Kidney epithelial cell (primary cell): ENCODE measurements at regions not wholly inside any gene's neighbourhood (a gene's known extent, or its start where the extent isn't known, plus 50 kb on each side); places are given as distances from the start of the nearest gene placed in this dataset.

Experiments used
- DNase-seq: peaks from one replicate; pipeline ENCODE4 v3.0.0-alpha.2; 2010; ENCODE audit warnings: low read depth
- H3K27me3 ChIP-seq: 2 replicates; pipeline ENCODE4 v1.6.0; 2011; ENCODE audit warnings: low read length; ENCODE audit not compliant: control insufficient read depth, insufficient read depth
- H3K36me3 ChIP-seq: 2 replicates; pipeline ENCODE4 v1.5.1; 2011; ENCODE audit warnings: low read length; ENCODE audit not compliant: control insufficient read depth, insufficient read depth
- H3K4me3 ChIP-seq: 2 replicates; pipeline ENCODE4 v1.5.1; 2011; ENCODE audit warnings: low read depth, mild to moderate bottlenecking, control low read depth, low read length
- CTCF ChIP-seq: IDR thresholded peaks from 2 replicates; pipeline ENCODE4 v1.5.1; 2011; ENCODE audit warnings: mild to moderate bottlenecking, moderate library complexity, low read length, control low read depth, inconsistent platforms; ENCODE audit not compliant: insufficient read depth, poor library complexity, severe bottlenecking

GRCh38 chr2:177334940-177335543 lies 57.5 kb upstream of the AGPS start:
- DNase-seq = no peak
- peak; percentile 81 for TF ChIP-seq CTCF
- no peaks in the 10 kb centered on the region for H3K27me3 ChIP-seq

GRCh38 chr2:177335917-177336450 lies 56.6 kb upstream of the AGPS start:
- no peak for TF ChIP-seq CTCF
- H3K27me3 ChIP-seq = no peaks in the 10 kb centered on the region
- no peak overlapping the region for H3K4me3 ChIP-seq
- H3K36me3 ChIP-seq = no peaks in the 10 kb centered on the region
- DNase-seq = no peak

More at GRCh38 chr2:177334940-177335543, 57.5 kb upstream of the AGPS start:
- no peaks in the 10 kb centered on the region for H3K36me3 ChIP-seq
- H3K4me3 ChIP-seq = no peak overlapping the region

DNA sequence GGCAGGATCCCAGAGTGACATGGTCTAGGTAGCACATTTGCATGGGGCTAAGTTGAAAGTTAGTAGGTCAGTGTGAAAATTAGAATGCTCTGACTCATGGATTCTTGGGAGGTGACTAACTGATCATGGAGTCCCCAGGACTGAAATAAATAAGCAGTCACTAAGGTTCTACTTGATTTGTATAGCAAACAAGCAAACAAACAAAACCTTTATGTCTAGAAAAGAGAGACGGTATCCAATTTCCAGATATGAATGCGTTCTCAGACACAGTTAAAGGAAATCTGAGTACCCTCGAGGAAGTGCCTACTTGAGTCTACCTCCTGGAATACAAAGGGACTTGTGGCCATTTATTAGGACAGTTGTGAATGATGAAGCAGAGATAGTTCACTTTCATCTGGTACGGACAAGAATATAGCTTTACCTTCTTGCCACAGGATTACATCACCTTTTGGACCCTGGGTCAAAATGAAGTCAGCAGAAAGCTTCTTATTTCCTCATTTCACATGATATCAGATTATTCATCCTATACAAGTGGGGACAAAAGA lies 54.3 kb upstream of the AGPS start:
- Histone ChIP-seq H3K4me3 (no peak overlapping the region), H3K27me3 (no peaks in the 10 kb centered on the region), H3K36me3 (no peaks in the 10 kb centered on the region)
- no peak for TF ChIP-seq CTCF
- peak; percentile 73 for DNase-seq

GRCh38 chr2:177340158-177340557 lies 52.4 kb upstream of the AGPS start:
- no peaks in the 10 kb centered on the region for H3K27me3 ChIP-seq
- no peak for TF ChIP-seq CTCF
- no peak for DNase-seq
- H3K36me3 ChIP-seq = no peaks in the 10 kb centered on the region
- no peak overlapping the region for H3K4me3 ChIP-seq

DNA sequence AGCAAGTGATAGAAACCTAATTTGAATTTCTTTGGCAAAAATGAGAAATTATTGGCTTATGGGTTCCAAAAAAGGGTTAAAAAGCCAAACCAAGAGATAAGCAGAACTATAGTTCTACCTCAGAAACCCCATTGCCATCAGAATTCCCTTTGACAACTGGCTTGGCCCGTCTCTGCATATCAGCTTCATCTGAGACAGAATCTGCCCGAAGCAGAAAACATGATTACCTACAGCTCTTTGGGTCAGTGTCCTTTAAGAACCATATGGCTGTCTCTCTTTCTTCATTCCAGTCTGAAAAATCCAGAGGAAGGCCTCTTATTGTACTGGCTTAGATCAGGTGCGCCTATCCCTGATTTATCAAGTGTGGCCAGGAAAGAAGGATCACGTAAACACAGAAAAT lies 49.8 kb upstream of the AGPS start:
- DNase-seq = no peak
- Histone ChIP-seq H3K36me3 (no peaks in the 10 kb centered on the region), H3K4me3 (no peak overlapping the region), H3K27me3 (no peaks in the 10 kb centered on the region)
- no peak for TF ChIP-seq CTCF
